ENCODE measurements at regions not wholly inside any gene's neighbourhood (a gene's known extent, or its start where the extent isn't known, plus 50 kb on each side); places are given as distances from the start of the nearest gene placed in this dataset.

GRCh38 chr6:167674486-167674885 lies 152.2 kb upstream of the AFDN start:
- no TSS peak for BruUV-seq (replicated peaks)
- Histone ChIP-seq H3K9me2 (ENCODE audit: insufficient read depth) (no peaks in the 10 kb centered on the region), H3K4me3 (no peak overlapping the region), H3K79me2 (ENCODE audit: low read depth) (no peaks in the 10 kb centered on the region), H3F3A (ENCODE audit: insufficient read depth, low read depth) (no peaks in the 10 kb centered on the region; the same call in 1 of the 2 replicates), H4K20me1 (ENCODE audit: insufficient read depth) (no peaks in the 10 kb centered on the region), H3K36me3 (ENCODE audit: low read depth) (no peaks in the 10 kb centered on the region), H3K9me3 (ENCODE audit: insufficient read depth, low read depth) (no peaks in the 10 kb centered on the region), H3K4me1 (replicated peaks; ENCODE audit: insufficient read depth) (no peaks in the 10 kb centered on the region), H2AFZ (no peak overlapping the region), H3K27me3 (ENCODE audit: insufficient read depth, low read depth) (peaks cover 77% of the 10 kb centered on the region), H3K27ac (no peak overlapping the region), H3K4me2 (no peak overlapping the region)
- TF ChIP-seq CTCF (conservative IDR thresholded peaks at IDR 0.05) (no peak), EZH2 (IDR thresholded peaks at IDR 0.05; ENCODE audit: low read depth) (no peak)
- POLR2A ChIA-PET (ENCODE audit: unreplicated experiment): no interaction called here
- intact Hi-C loops (cut with micrococcal nuclease; ENCODE audit: unreplicated experiment): no loop called here
- CTCF ChIA-PET: no interaction called here
- DNase-seq: no peak

GRCh38 chr6:167676000-167676665 lies 150.6 kb upstream of the AFDN start:
- Histone ChIP-seq H3K4me1 (replicated peaks; ENCODE audit: insufficient read depth) (no peaks in the 10 kb centered on the region), H3K4me3 (no peak overlapping the region), H3K9me2 (ENCODE audit: insufficient read depth) (no peaks in the 10 kb centered on the region), H3K9me3 (ENCODE audit: insufficient read depth, low read depth) (no peaks in the 10 kb centered on the region), H3K27ac (no peak overlapping the region), H3K4me2 (no peak overlapping the region), H3K27me3 (ENCODE audit: insufficient read depth, low read depth) (peaks cover 79% of the 10 kb centered on the region), H3K36me3 (ENCODE audit: low read depth) (no peaks in the 10 kb centered on the region), H2AFZ (no peak overlapping the region), H3K79me2 (ENCODE audit: low read depth) (no peaks in the 10 kb centered on the region), H4K20me1 (ENCODE audit: insufficient read depth) (no peaks in the 10 kb centered on the region), H3F3A (ENCODE audit: insufficient read depth, low read depth) (no peaks in the 10 kb centered on the region; the same call in 1 of the 2 replicates)
- no peak for DNase-seq
- BruUV-seq (replicated peaks): no TSS peak
- ChIA-PET POLR2A (ENCODE audit: unreplicated experiment) (no interaction called here), CTCF (no interaction called here)
- intact Hi-C loops (cut with micrococcal nuclease; ENCODE audit: unreplicated experiment): no loop called here
- TF ChIP-seq EZH2 (IDR thresholded peaks at IDR 0.05; ENCODE audit: low read depth) (no peak), CTCF (conservative IDR thresholded peaks at IDR 0.05) (no peak)

- H3K4me1 ChIP-seq (replicated peaks; ENCODE audit: insufficient read depth): no peaks in the 10 kb centered on the region
- H3K9me2 ChIP-seq (ENCODE audit: insufficient read depth): no peaks in the 10 kb centered on the region
- ChIA-PET POLR2A (ENCODE audit: unreplicated experiment) (no interaction called here), CTCF (no interaction called here)
- H3K4me2 ChIP-seq: no peak overlapping the region
- intact Hi-C loops (cut with micrococcal nuclease; ENCODE audit: unreplicated experiment): no loop called here
- TF ChIP-seq CTCF (conservative IDR thresholded peaks at IDR 0.05): no peak
- no peak for TF ChIP-seq EZH2 (IDR thresholded peaks at IDR 0.05; ENCODE audit: low read depth)
- no peaks in the 10 kb centered on the region for H3K36me3 ChIP-seq (ENCODE audit: low read depth)
- no peaks in the 10 kb centered on the region for H4K20me1 ChIP-seq (ENCODE audit: insufficient read depth)
- DNase-seq: no peak
- no peaks in the 10 kb centered on the region; the same call in 1 of the 2 replicates for H3F3A ChIP-seq (ENCODE audit: insufficient read depth, low read depth)
- no peak overlapping the region for H2AFZ ChIP-seq
- no peaks in the 10 kb centered on the region for H3K79me2 ChIP-seq (ENCODE audit: low read depth)
- no TSS peak for BruUV-seq (replicated peaks)
- no peak overlapping the region for H3K4me3 ChIP-seq
- H3K27me3 ChIP-seq (ENCODE audit: insufficient read depth, low read depth): peaks cover 86% of the 10 kb centered on the region
- no peaks in the 10 kb centered on the region for H3K9me3 ChIP-seq (ENCODE audit: insufficient read depth, low read depth)
- no peak overlapping the region for H3K27ac ChIP-seq
Measured at GRCh38 chr6:167676666-167677421, 149.9 kb upstream of the AFDN start.
